GM21529 (cell line): ENCODE measurements at regions not wholly inside any gene's neighbourhood (a gene's known extent, or its start where the extent isn't known, plus 50 kb on each side); places are given as distances from the start of the nearest gene placed in this dataset.
"Not testable (repeated sequence)": the region's sequence is repeated elsewhere in the genome, so short reads cannot be mapped to it uniquely, and the experiment has no call there.

Experiments
- ATAC-seq: cut with Tn5 transposase; IDR thresholded peaks from one replicate; pipeline ENCODE4 v1.9.1; 2021; ENCODE audit not compliant: unreplicated experiment

- no peak for ATAC-seq
These were observed 202.7 kb downstream of the RHOU start for GRCh38 chr1:228937851-228938536.

- ATAC-seq: no peak
These were observed 203.2 kb downstream of the RHOU start for GRCh38 chr1:228938537-228938901.

- no peak for ATAC-seq
These were observed 203.9 kb downstream of the RHOU start for GRCh38 chr1:228939001-228939691.

GRCh38 chr1:228939881-228940392, 204.7 kb downstream of the RHOU start:
- ATAC-seq: no peak

- ATAC-seq: no peak
These were observed 205.2 kb downstream of the RHOU start for GRCh38 chr1:228940526-228940925.

- ATAC-seq: no peak
These were observed 205.6 kb downstream of the RHOU start for GRCh38 chr1:228940926-228941325.

GRCh38 chr1:228941666-228942065, 206.4 kb downstream of the RHOU start:
- ATAC-seq: no peak

- no peak for ATAC-seq
These were observed 208.2 kb downstream of the RHOU start for GRCh38 chr1:228943436-228943835.

- no peak for ATAC-seq
These were observed 209.0 kb downstream of the RHOU start for GRCh38 chr1:228944296-228944695.

- no peak for ATAC-seq
These were observed 209.7 kb downstream of the RHOU start for GRCh38 chr1:228944935-228945371.

GRCh38 chr1:228945885-228946284, 210.6 kb downstream of the RHOU start:
- no peak for ATAC-seq

GRCh38 chr1:228949617-228950016, 214.3 kb downstream of the RHOU start:
- not testable (repeated sequence) for ATAC-seq

- ATAC-seq: no peak
These were observed 217.9 kb downstream of the RHOU start for GRCh38 chr1:228953207-228953606.

GRCh38 chr1:228953808-228954207, 218.5 kb downstream of the RHOU start:
- ATAC-seq: not testable (repeated sequence)

- ATAC-seq: no peak
These were observed 220.4 kb downstream of the RHOU start for GRCh38 chr1:228955691-228956090.

- no peak for ATAC-seq
These were observed 221.6 kb downstream of the RHOU start for GRCh38 chr1:228956864-228957263.

GRCh38 chr1:228957535-228957934, 222.3 kb downstream of the RHOU start:
- no peak for ATAC-seq

GRCh38 chr1:228958121-228958520, 222.8 kb downstream of the RHOU start:
- no peak for ATAC-seq

GRCh38 chr1:228958741-228959140, 223.5 kb downstream of the RHOU start:
- ATAC-seq: no peak

- no peak for ATAC-seq
These were observed 225.4 kb downstream of the RHOU start for GRCh38 chr1:228960705-228961104.

GRCh38 chr1:228961511-228961910, 226.2 kb downstream of the RHOU start:
- no peak for ATAC-seq

GRCh38 chr1:228963795-228964177, 228.5 kb downstream of the RHOU start:
- ATAC-seq: no peak
